GM13976 (cell line): ENCODE measurements at regions not wholly inside any gene's neighbourhood (a gene's known extent, or its start where the extent isn't known, plus 50 kb on each side); places are given as distances from the start of the nearest gene placed in this dataset.

Source experiments
- DNase-seq: peaks from one replicate; pipeline ENCODE4 v3.0.0; 2012; ENCODE audit warnings: low spot score
- CTCF ChIP-seq: IDR thresholded peaks from 2 replicates; pipeline ENCODE4 v1.5.1; 2012; ENCODE audit warnings: borderline replicate concordance, mild to moderate bottlenecking; ENCODE audit not compliant: insufficient read depth; ENCODE audit errors: extremely low read depth, missing control alignments, control extremely low read depth
- in situ Hi-C: fragments of 300-500 bp; cut with MboI; formaldehyde crosslinking; loops from one replicate; pipeline ENCODE4 v1.12.0; 2022; ENCODE audit warnings: low sequenced_read_pairs, mixed read lengths, inconsistent platforms; ENCODE audit not compliant: unreplicated experiment

- no peak for TF ChIP-seq CTCF
- no peak for DNase-seq
- in situ Hi-C loops = no loop called here
Observed at GRCh38 chrX:43479070-43479469, 177.0 kb upstream of the MAOA start.

- TF ChIP-seq CTCF = no peak
- in situ Hi-C loops = no loop called here
Observed at GRCh38 chrX:43479850-43480249, 176.2 kb upstream of the MAOA start.

GRCh38 chrX:43481576-43481975 lies 174.5 kb upstream of the MAOA start:
- DNase-seq = no peak
- in situ Hi-C loops = no loop called here
- TF ChIP-seq CTCF = no peak

More at GRCh38 chrX:43479850-43480249, 176.2 kb upstream of the MAOA start:
- no peak for DNase-seq

GRCh38 chrX:43493756-43494155 lies 162.3 kb upstream of the MAOA start:
- DNase-seq = no peak
- in situ Hi-C loops = no loop called here
- TF ChIP-seq CTCF = no peak

DNA sequence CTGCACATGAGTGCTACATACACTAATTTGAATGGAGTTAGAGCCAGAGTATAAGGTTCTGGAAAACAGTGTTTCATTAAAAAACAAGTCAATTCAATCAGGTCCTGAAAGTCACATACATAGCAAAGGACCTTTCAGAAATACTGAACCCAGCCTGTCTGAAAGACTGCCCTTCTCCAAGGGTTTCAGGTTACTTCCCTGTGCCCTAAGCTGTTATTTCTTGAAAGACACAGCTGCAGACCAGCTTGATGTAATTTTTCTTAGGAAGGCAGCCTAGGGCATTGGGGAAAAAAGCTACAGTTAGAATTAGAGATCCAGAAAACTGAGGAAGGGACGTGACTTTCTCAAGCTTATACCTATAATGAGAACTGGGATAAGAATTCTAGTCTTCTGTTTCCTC lies 155.9 kb upstream of the MAOA start:
- in situ Hi-C loops = no loop called here

GRCh38 chrX:43500996-43501694 lies 155.0 kb upstream of the MAOA start:
- TF ChIP-seq CTCF = no peak
- DNase-seq = no peak
- in situ Hi-C loops = no loop called here

More for the DNA sequence above, 155.9 kb upstream of the MAOA start:
- no peak for DNase-seq
- TF ChIP-seq CTCF = no peak

- no peak for DNase-seq
- in situ Hi-C loops = no loop called here
- no peak for TF ChIP-seq CTCF
Observed at GRCh38 chrX:43504394-43504793, 151.7 kb upstream of the MAOA start.
